GM23338 (cell line): ENCODE measurements at regions not wholly inside any gene's neighbourhood (a gene's known extent, or its start where the extent isn't known, plus 50 kb on each side); places are given as distances from the start of the nearest gene placed in this dataset.

ENCODE experiments used
- ATAC-seq: fragments of 200-7000 bp; cut with Tn5 transposase; 3 replicates; pipeline ENCODE4 v1.9.1; 2020
- DNase-seq: peaks from one replicate; pipeline ENCODE4 v3.0.0-alpha.2; 2015; ENCODE audit warnings: low spot score
- H2AFZ ChIP-seq: fragments of 200-600 bp; sonication (generic); 2 replicates; pipeline ENCODE4 v1.8.0; 2016; ENCODE audit warnings: antibody characterized with exemption, mild to moderate bottlenecking, moderate library complexity
- H3F3A ChIP-seq: fragments of 200-600 bp; sonication (generic); replicated peaks from 2 replicates; pipeline ENCODE4 v1.8.0; 2017; ENCODE audit warnings: antibody characterized with exemption, mixed run types, low read depth
- H3K27ac ChIP-seq: fragments of 200-600 bp; sonication (generic); 2 replicates; pipeline ENCODE4 v1.6.1; 2016; ENCODE audit warnings: low read depth
- H3K27me3 ChIP-seq: fragments of 200-600 bp; sonication (generic); 2 replicates; pipeline ENCODE4 v1.8.0; 2016; ENCODE audit warnings: mild to moderate bottlenecking, mixed run types, moderate library complexity; ENCODE audit not compliant: insufficient read depth
- H3K36me3 ChIP-seq: fragments of 200-600 bp; sonication (generic); 2 replicates; pipeline ENCODE4 v1.8.0; 2016; ENCODE audit warnings: mild to moderate bottlenecking; ENCODE audit not compliant: insufficient read depth
- H3K4me1 ChIP-seq: fragments of 200-600 bp; sonication (generic); 2 replicates; pipeline ENCODE4 v1.8.0; 2016; ENCODE audit warnings: mild to moderate bottlenecking, moderate library complexity; ENCODE audit not compliant: insufficient read depth
- H3K4me2 ChIP-seq: fragments of 200-600 bp; sonication (generic); 2 replicates; pipeline ENCODE4 v1.7.1; 2017; ENCODE audit warnings: mixed run types
- H3K4me3 ChIP-seq: fragments of 200-600 bp; sonication (generic); 2 replicates; pipeline ENCODE4 v1.6.1; 2016; ENCODE audit warnings: mixed run types
- H3K79me2 ChIP-seq: fragments of 200-600 bp; sonication (generic); replicated peaks from 2 replicates; pipeline ENCODE4 v1.8.0; 2017; ENCODE audit warnings: mild to moderate bottlenecking; ENCODE audit not compliant: insufficient read depth
- H3K9me2 ChIP-seq: fragments of 200-600 bp; sonication (generic); 2 replicates; pipeline ENCODE4 v1.8.0; 2017; ENCODE audit not compliant: insufficient read depth
- H4K20me1 ChIP-seq: fragments of 200-600 bp; sonication (generic); replicated peaks from 2 replicates; pipeline ENCODE4 v1.8.0; 2017; ENCODE audit warnings: mild to moderate bottlenecking; ENCODE audit not compliant: insufficient read depth
- H3K27ac Mint-ChIP-seq: 2 replicates; pipeline ENCODE4 v1.8.0; 2020; ENCODE audit warnings: inconsistent platforms, mild to moderate bottlenecking, moderate library complexity, mixed read lengths
- H3K27me3 Mint-ChIP-seq: 3 replicates; pipeline ENCODE4 v1.8.0; 2022; ENCODE audit warnings: low read depth, mild to moderate bottlenecking, moderate library complexity, mixed read lengths, inconsistent platforms; ENCODE audit not compliant: insufficient read depth, poor library complexity
- H3K36me3 Mint-ChIP-seq: 3 replicates; pipeline ENCODE4 v1.8.0; 2021; ENCODE audit warnings: low read depth, mild to moderate bottlenecking, inconsistent platforms, moderate library complexity, mixed read lengths
- H3K4me1 Mint-ChIP-seq: 3 replicates; pipeline ENCODE4 v1.8.0; 2020; ENCODE audit warnings: mild to moderate bottlenecking, inconsistent platforms, mixed read lengths
- H3K4me3 Mint-ChIP-seq: 3 replicates; pipeline ENCODE4 v1.8.0; 2021; ENCODE audit warnings: moderate library complexity, mild to moderate bottlenecking, inconsistent platforms, mixed read lengths
- H3K9me3 Mint-ChIP-seq: 3 replicates; pipeline ENCODE4 v1.8.0; 2020; ENCODE audit warnings: moderate library complexity, mild to moderate bottlenecking, inconsistent platforms, mixed read lengths
- CREB1 ChIP-seq: fragments of 250-450 bp; sonication (Bioruptor Pico); IDR thresholded peaks from 2 replicates; pipeline ENCODE4 v1.5.0; 2020; ENCODE audit warnings: low read depth, mild to moderate bottlenecking, moderate library complexity
- EZH2 ChIP-seq: fragments of 200-600 bp; sonication (generic); IDR thresholded peaks from one replicate; pipeline ENCODE4 v1.8.0; 2017; ENCODE audit warnings: antibody characterized with exemption, mild to moderate bottlenecking, low read depth; ENCODE audit not compliant: unreplicated experiment
- EZH2phosphoT487 ChIP-seq: fragments of 200-600 bp; sonication (generic); IDR thresholded peaks from one replicate; pipeline ENCODE4 v1.8.1; 2018; ENCODE audit warnings: antibody characterized with exemption; ENCODE audit not compliant: unreplicated experiment
- JUNB ChIP-seq: IDR thresholded peaks from one replicate; pipeline ENCODE4 v1.6.1; 2016; ENCODE audit warnings: antibody characterized with exemption; ENCODE audit not compliant: unreplicated experiment
- NANOG ChIP-seq: IDR thresholded peaks from 2 replicates; pipeline ENCODE4 v1.6.1; 2016; ENCODE audit warnings: antibody characterized with exemption, borderline replicate concordance
- POLR2AphosphoS5 ChIP-seq: IDR thresholded peaks from 2 replicates; pipeline ENCODE4 v1.6.1; 2016; ENCODE audit warnings: antibody characterized with exemption, low read depth
- STAT1 ChIP-seq: IDR thresholded peaks from one replicate; pipeline ENCODE4 v1.6.1; 2016; ENCODE audit warnings: antibody characterized with exemption; ENCODE audit not compliant: unreplicated experiment
- ZNF114 ChIP-seq: fragments of 250-450 bp; sonication (Bioruptor Pico); IDR thresholded peaks from 2 replicates; pipeline ENCODE4 v1.5.0; 2020; ENCODE audit warnings: mild to moderate bottlenecking, moderate library complexity
- ZNF331 ChIP-seq: fragments of 250-450 bp; sonication (Bioruptor Pico); IDR thresholded peaks from 2 replicates; pipeline ENCODE4 v1.5.0; 2020; ENCODE audit warnings: low read depth, mild to moderate bottlenecking, moderate library complexity
- TF ChIP-seq, protein P1 (sequence below), 2 experiments: fragments of 200-600 bp in 1 of 2; sonication (generic) in 1 of 2; conservative IDR thresholded peaks; 2 replicates each; pipeline versions ENCODE4 v1.5.1 to v1.6.1; 2016 to 2017; ENCODE audit warnings: antibody characterized with exemption in 2 of 2, low read depth in 2 of 2, mild to moderate bottlenecking in 2 of 2, moderate library complexity in 1 of 2
- TF ChIP-seq, protein P2 (sequence below): IDR thresholded peaks from one replicate; pipeline ENCODE4 v1.6.1; 2018; ENCODE audit warnings: antibody characterized with exemption; ENCODE audit not compliant: unreplicated experiment
- TF ChIP-seq, protein P3 (sequence below): IDR thresholded peaks from 2 replicates; pipeline ENCODE4 v1.6.1; 2016; ENCODE audit warnings: antibody characterized with exemption
- TF ChIP-seq, protein P4 (sequence below): fragments of 250-450 bp; sonication (Bioruptor Pico); IDR thresholded peaks from 2 replicates; pipeline ENCODE4 v1.5.0; 2020; ENCODE audit warnings: mild to moderate bottlenecking, moderate library complexity

DNA sequence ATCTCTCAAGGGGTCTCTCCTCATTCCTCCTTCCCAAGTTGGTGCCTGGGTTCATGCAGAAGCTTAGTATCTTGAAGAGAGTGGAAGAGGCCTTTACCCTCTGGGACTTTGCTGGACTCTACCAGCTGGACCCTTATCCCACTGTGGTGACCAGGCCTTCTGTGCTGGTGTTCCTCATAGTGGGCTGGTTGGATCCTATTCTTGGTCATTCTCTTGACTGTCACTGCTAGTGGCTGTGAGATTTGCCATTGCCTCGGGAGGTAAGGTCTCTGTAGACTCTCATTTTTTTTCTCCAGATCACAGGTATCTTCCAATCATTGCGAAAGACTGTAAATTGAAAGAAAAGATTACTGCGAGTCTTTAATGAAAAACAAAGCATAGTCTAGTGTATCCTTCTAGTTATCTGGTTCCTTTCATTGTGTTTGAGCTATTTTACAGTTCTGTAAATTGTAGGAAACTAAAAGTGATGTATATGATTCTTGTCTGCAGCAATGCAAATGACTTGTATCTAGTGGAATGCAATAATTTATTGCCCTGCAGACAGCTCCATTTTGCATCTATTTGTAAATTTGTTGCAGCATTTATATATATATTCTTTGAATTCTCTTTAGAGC, 217.9 kb downstream of the AEBP2 start:
- Mint-ChIP-seq H3K27ac (no peak overlapping the region), H3K4me1 (peaks cover 5% of the 10 kb centered on the region), H3K4me3 (no peak overlapping the region), H3K36me3 (no peaks in the 10 kb centered on the region), H3K9me3 (no peaks in the 10 kb centered on the region), H3K27me3 (peaks cover 2% of the 10 kb centered on the region)
- H3K36me3 ChIP-seq: no peaks in the 10 kb centered on the region
- H3K4me1 ChIP-seq: no peaks in the 10 kb centered on the region
- no peaks in the 10 kb centered on the region for H3K79me2 ChIP-seq
- no peaks in the 10 kb centered on the region for H3K9me2 ChIP-seq
- TF ChIP-seq EZH2 (no peak), JUNB (no peak), CREB1 (CRISPR knock-in tag) (no peak), NANOG (no peak), EZH2phosphoT487 (no peak), ZNF114 (CRISPR knock-in tag) (no peak), POLR2AphosphoS5 (no peak), STAT1 (no peak), ZNF331 (no peak)
- TF ChIP-seq, protein P1, sequence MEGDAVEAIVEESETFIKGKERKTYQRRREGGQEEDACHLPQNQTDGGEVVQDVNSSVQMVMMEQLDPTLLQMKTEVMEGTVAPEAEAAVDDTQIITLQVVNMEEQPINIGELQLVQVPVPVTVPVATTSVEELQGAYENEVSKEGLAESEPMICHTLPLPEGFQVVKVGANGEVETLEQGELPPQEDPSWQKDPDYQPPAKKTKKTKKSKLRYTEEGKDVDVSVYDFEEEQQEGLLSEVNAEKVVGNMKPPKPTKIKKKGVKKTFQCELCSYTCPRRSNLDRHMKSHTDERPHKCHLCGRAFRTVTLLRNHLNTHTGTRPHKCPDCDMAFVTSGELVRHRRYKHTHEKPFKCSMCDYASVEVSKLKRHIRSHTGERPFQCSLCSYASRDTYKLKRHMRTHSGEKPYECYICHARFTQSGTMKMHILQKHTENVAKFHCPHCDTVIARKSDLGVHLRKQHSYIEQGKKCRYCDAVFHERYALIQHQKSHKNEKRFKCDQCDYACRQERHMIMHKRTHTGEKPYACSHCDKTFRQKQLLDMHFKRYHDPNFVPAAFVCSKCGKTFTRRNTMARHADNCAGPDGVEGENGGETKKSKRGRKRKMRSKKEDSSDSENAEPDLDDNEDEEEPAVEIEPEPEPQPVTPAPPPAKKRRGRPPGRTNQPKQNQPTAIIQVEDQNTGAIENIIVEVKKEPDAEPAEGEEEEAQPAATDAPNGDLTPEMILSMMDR (conservative IDR thresholded peaks at IDR 0.05; ENCODE audit: low read depth in 2 of 2): no peak
- TF ChIP-seq, protein P2, sequence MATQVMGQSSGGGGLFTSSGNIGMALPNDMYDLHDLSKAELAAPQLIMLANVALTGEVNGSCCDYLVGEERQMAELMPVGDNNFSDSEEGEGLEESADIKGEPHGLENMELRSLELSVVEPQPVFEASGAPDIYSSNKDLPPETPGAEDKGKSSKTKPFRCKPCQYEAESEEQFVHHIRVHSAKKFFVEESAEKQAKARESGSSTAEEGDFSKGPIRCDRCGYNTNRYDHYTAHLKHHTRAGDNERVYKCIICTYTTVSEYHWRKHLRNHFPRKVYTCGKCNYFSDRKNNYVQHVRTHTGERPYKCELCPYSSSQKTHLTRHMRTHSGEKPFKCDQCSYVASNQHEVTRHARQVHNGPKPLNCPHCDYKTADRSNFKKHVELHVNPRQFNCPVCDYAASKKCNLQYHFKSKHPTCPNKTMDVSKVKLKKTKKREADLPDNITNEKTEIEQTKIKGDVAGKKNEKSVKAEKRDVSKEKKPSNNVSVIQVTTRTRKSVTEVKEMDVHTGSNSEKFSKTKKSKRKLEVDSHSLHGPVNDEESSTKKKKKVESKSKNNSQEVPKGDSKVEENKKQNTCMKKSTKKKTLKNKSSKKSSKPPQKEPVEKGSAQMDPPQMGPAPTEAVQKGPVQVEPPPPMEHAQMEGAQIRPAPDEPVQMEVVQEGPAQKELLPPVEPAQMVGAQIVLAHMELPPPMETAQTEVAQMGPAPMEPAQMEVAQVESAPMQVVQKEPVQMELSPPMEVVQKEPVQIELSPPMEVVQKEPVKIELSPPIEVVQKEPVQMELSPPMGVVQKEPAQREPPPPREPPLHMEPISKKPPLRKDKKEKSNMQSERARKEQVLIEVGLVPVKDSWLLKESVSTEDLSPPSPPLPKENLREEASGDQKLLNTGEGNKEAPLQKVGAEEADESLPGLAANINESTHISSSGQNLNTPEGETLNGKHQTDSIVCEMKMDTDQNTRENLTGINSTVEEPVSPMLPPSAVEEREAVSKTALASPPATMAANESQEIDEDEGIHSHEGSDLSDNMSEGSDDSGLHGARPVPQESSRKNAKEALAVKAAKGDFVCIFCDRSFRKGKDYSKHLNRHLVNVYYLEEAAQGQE: no peak
- TF ChIP-seq, protein P3, sequence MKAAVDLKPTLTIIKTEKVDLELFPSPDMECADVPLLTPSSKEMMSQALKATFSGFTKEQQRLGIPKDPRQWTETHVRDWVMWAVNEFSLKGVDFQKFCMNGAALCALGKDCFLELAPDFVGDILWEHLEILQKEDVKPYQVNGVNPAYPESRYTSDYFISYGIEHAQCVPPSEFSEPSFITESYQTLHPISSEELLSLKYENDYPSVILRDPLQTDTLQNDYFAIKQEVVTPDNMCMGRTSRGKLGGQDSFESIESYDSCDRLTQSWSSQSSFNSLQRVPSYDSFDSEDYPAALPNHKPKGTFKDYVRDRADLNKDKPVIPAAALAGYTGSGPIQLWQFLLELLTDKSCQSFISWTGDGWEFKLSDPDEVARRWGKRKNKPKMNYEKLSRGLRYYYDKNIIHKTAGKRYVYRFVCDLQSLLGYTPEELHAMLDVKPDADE: no peak
- TF ChIP-seq, protein P4, sequence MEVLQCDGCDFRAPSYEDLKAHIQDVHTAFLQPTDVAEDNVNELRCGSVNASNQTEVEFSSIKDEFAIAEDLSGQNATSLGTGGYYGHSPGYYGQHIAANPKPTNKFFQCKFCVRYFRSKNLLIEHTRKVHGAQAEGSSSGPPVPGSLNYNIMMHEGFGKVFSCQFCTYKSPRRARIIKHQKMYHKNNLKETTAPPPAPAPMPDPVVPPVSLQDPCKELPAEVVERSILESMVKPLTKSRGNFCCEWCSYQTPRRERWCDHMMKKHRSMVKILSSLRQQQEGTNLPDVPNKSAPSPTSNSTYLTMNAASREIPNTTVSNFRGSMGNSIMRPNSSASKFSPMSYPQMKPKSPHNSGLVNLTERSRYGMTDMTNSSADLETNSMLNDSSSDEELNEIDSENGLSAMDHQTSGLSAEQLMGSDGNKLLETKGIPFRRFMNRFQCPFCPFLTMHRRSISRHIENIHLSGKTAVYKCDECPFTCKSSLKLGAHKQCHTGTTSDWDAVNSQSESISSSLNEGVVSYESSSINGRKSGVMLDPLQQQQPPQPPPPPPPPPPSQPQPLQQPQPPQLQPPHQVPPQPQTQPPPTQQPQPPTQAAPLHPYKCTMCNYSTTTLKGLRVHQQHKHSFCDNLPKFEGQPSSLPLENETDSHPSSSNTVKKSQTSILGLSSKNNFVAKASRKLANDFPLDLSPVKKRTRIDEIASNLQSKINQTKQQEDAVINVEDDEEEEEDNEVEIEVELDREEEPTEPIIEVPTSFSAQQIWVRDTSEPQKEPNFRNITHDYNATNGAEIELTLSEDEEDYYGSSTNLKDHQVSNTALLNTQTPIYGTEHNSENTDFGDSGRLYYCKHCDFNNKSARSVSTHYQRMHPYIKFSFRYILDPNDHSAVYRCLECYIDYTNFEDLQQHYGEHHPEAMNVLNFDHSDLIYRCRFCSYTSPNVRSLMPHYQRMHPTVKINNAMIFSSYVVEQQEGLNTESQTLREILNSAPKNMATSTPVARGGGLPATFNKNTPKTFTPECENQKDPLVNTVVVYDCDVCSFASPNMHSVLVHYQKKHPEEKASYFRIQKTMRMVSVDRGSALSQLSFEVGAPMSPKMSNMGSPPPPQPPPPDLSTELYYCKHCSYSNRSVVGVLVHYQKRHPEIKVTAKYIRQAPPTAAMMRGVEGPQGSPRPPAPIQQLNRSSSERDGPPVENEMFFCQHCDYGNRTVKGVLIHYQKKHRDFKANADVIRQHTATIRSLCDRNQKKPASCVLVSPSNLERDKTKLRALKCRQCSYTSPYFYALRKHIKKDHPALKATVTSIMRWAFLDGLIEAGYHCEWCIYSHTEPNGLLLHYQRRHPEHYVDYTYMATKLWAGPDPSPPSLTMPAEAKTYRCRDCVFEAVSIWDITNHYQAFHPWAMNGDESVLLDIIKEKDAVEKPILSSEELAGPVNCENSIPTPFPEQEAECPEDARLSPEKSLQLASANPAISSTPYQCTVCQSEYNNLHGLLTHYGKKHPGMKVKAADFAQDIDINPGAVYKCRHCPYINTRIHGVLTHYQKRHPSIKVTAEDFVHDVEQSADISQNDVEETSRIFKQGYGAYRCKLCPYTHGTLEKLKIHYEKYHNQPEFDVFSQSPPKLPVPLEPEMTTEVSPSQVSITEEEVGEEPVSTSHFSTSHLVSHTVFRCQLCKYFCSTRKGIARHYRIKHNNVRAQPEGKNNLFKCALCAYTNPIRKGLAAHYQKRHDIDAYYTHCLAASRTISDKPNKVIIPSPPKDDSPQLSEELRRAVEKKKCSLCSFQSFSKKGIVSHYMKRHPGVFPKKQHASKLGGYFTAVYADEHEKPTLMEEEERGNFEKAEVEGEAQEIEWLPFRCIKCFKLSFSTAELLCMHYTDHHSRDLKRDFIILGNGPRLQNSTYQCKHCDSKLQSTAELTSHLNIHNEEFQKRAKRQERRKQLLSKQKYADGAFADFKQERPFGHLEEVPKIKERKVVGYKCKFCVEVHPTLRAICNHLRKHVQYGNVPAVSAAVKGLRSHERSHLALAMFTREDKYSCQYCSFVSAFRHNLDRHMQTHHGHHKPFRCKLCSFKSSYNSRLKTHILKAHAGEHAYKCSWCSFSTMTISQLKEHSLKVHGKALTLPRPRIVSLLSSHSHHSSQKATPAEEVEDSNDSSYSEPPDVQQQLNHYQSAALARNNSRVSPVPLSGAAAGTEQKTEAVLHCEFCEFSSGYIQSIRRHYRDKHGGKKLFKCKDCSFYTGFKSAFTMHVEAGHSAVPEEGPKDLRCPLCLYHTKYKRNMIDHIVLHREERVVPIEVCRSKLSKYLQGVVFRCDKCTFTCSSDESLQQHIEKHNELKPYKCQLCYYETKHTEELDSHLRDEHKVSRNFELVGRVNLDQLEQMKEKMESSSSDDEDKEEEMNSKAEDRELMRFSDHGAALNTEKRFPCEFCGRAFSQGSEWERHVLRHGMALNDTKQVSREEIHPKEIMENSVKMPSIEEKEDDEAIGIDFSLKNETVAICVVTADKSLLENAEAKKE (CRISPR knock-in tag): no peak
- no peaks in the 10 kb centered on the region for H4K20me1 ChIP-seq
- H2AFZ ChIP-seq: 0 out of 2 replicates have a peak overlapping the region, but pooled peaks have one; percentile 15
- no peak for ATAC-seq
- DNase-seq: no peak
- no peak overlapping the region for H3K27ac ChIP-seq
- H3F3A ChIP-seq: no peaks in the 10 kb centered on the region
- no peaks in the 10 kb centered on the region for H3K27me3 ChIP-seq
- H3K4me2 ChIP-seq: no peak overlapping the region
- no peak overlapping the region for H3K4me3 ChIP-seq
